IPS DF 6.9 (cell line): ENCODE measurements at regions not wholly inside any gene's neighbourhood (a gene's known extent, or its start where the extent isn't known, plus 50 kb on each side); places are given as distances from the start of the nearest gene placed in this dataset.
"Not testable (repeated sequence)": the region's sequence is repeated elsewhere in the genome, so short reads cannot be mapped to it uniquely, and the experiment has no call there.

Source experiments
- DNase-seq: peaks from one replicate; pipeline ENCODE4 v3.0.0-alpha.2; 2013; ENCODE audit warnings: low read depth, low spot score
- H3K27ac ChIP-seq: one replicate; pipeline ENCODE4 v1.5.1; 2013; ENCODE audit warnings: low read length, control low read depth
- H3K27me3 ChIP-seq: 2 replicates; pipeline ENCODE4 v1.6.1; 2013; ENCODE audit warnings: mild to moderate bottlenecking, low read length; ENCODE audit not compliant: control insufficient read depth, insufficient read depth
- H3K36me3 ChIP-seq: 2 replicates; pipeline ENCODE4 v1.6.1; 2013; ENCODE audit warnings: low read length; ENCODE audit not compliant: control insufficient read depth, insufficient read depth
- H3K4me1 ChIP-seq: 2 replicates; pipeline ENCODE4 v1.6.1; 2013; ENCODE audit warnings: low read length; ENCODE audit not compliant: control insufficient read depth, insufficient read depth
- H3K4me3 ChIP-seq: 2 replicates; pipeline ENCODE4 v1.5.1; 2013; ENCODE audit warnings: mild to moderate bottlenecking, low read length
- H3K9me3 ChIP-seq: 2 replicates; pipeline ENCODE4 v1.6.1; 2013; ENCODE audit warnings: low read length, inconsistent platforms; ENCODE audit not compliant: control insufficient read depth, insufficient read depth
- WGBS: extraction: QIAGEN DNeasy Blood & Tissue Kit; methylation state at CpG from one replicate; pipeline ENCODE4 v1.1.7; 2013; ENCODE audit warnings: mixed read lengths, missing lambda C conversion rate; ENCODE audit not compliant: insufficient read length, insufficient coverage; 5-methylcytosine and 5-hydroxymethylcytosine counted together

- DNase-seq, H3K4me1 ChIP-seq, H3K4me3 ChIP-seq, H3K9me3 ChIP-seq, H3K27ac ChIP-seq, H3K27me3 ChIP-seq, H3K36me3 ChIP-seq: not testable (repeated sequence)
- no CpG with 5 or more reads among the region's 1 CpG for WGBS
Measured at GRCh38 chr7:156501815-156502214, 138.8 kb upstream of the RNF32 start.

- no peaks in the 10 kb centered on the region for H3K27me3 ChIP-seq
Measured at GRCh38 chr7:156499247-156499881, 141.2 kb upstream of the RNF32 start.

GRCh38 chr7:156497776-156498509, 142.6 kb upstream of the RNF32 start:
- no peak for DNase-seq
- H3K27ac ChIP-seq = no peak overlapping the region
- H3K36me3 ChIP-seq = no peaks in the 10 kb centered on the region
- no peaks in the 10 kb centered on the region for H3K27me3 ChIP-seq
- H3K9me3 ChIP-seq = no peaks in the 10 kb centered on the region
- no peak overlapping the region; the same call in 1 of the 2 replicates for H3K4me3 ChIP-seq
- WGBS = no CpG with 5 or more reads among the region's 17 CpGs
- H3K4me1 ChIP-seq = no peaks in the 10 kb centered on the region

More at GRCh38 chr7:156499247-156499881, 141.2 kb upstream of the RNF32 start:
- H3K27ac ChIP-seq = no peak overlapping the region
- H3K36me3 ChIP-seq = no peaks in the 10 kb centered on the region
- H3K9me3 ChIP-seq = no peaks in the 10 kb centered on the region
- H3K4me1 ChIP-seq = no peaks in the 10 kb centered on the region
- no peak overlapping the region for H3K4me3 ChIP-seq
- WGBS = no CpG with 5 or more reads among the region's 12 CpGs
- no peak for DNase-seq

- Histone ChIP-seq H3K4me1 (no peaks in the 10 kb centered on the region; the same call in 1 of the 2 replicates), H3K9me3 (no peaks in the 10 kb centered on the region), H3K27me3 (no peaks in the 10 kb centered on the region), H3K4me3 (no peak overlapping the region), H3K27ac (no peak overlapping the region), H3K36me3 (no peaks in the 10 kb centered on the region)
- WGBS = no CpG with 5 or more reads among the region's 8 CpGs
- DNase-seq = no peak
Measured at GRCh38 chr7:156496865-156497264, 143.7 kb upstream of the RNF32 start.

- Histone ChIP-seq H3K9me3 (no peaks in the 10 kb centered on the region), H3K36me3 (no peaks in the 10 kb centered on the region), H3K27ac (no peak overlapping the region), H3K27me3 (no peaks in the 10 kb centered on the region), H3K4me3 (no peak overlapping the region), H3K4me1 (no peaks in the 10 kb centered on the region; the same call in 1 of the 2 replicates)
- no peak for DNase-seq
- no CpG with 5 or more reads among the region's 8 CpGs for WGBS
Measured at GRCh38 chr7:156496363-156496769, 144.2 kb upstream of the RNF32 start.

- Histone ChIP-seq H3K27me3 (no peaks in the 10 kb centered on the region), H3K4me3 (no peak overlapping the region), H3K36me3 (no peaks in the 10 kb centered on the region), H3K9me3 (no peaks in the 10 kb centered on the region), H3K27ac (no peak overlapping the region), H3K4me1 (no peaks in the 10 kb centered on the region; the same call in 1 of the 2 replicates)
- no CpG with 5 or more reads among the region's 5 CpGs for WGBS
- no peak for DNase-seq
Measured at GRCh38 chr7:156494960-156495359, 145.6 kb upstream of the RNF32 start.

- no peaks in the 10 kb centered on the region for H3K9me3 ChIP-seq
- H3K36me3 ChIP-seq = no peaks in the 10 kb centered on the region
- no CpG with 5 or more reads among the region's 7 CpGs for WGBS
- no peaks in the 10 kb centered on the region for H3K27me3 ChIP-seq
- DNase-seq = no peak
- H3K27ac ChIP-seq = no peak overlapping the region
- H3K4me3 ChIP-seq = no peak overlapping the region
- no peaks in the 10 kb centered on the region; the same call in 1 of the 2 replicates for H3K4me1 ChIP-seq
Measured at GRCh38 chr7:156493942-156494341, 146.6 kb upstream of the RNF32 start.

GRCh38 chr7:156492170-156492569, 148.4 kb upstream of the RNF32 start:
- H3K27ac ChIP-seq = no peak overlapping the region
- H3K36me3 ChIP-seq = no peaks in the 10 kb centered on the region
- no peak overlapping the region for H3K4me3 ChIP-seq
- WGBS = no CpG with 5 or more reads among the region's 9 CpGs
- no peaks in the 10 kb centered on the region for H3K9me3 ChIP-seq
- no peak for DNase-seq
- no peaks in the 10 kb centered on the region; the same call in 1 of the 2 replicates for H3K4me1 ChIP-seq
- H3K27me3 ChIP-seq = no peaks in the 10 kb centered on the region

- H3K4me1 ChIP-seq = no peaks in the 10 kb centered on the region; the same call in 1 of the 2 replicates
- no peaks in the 10 kb centered on the region for H3K27me3 ChIP-seq
- no peak overlapping the region for H3K4me3 ChIP-seq
- H3K27ac ChIP-seq = no peak overlapping the region
- no peak for DNase-seq
- WGBS = no CpG with 5 or more reads among the region's 5 CpGs
- no peaks in the 10 kb centered on the region for H3K36me3 ChIP-seq
- no peaks in the 10 kb centered on the region for H3K9me3 ChIP-seq
Measured at GRCh38 chr7:156491435-156491834, 149.1 kb upstream of the RNF32 start.

GRCh38 chr7:156490021-156490800, 150.4 kb upstream of the RNF32 start:
- no peaks in the 10 kb centered on the region for H3K9me3 ChIP-seq
- no peaks in the 10 kb centered on the region for H3K36me3 ChIP-seq
- H3K27ac ChIP-seq = no peak overlapping the region
- no peak overlapping the region for H3K4me3 ChIP-seq
- no peak for DNase-seq
- WGBS = no CpG with 5 or more reads among the region's 8 CpGs
- H3K4me1 ChIP-seq = no peaks in the 10 kb centered on the region; the same call in 1 of the 2 replicates
- no peaks in the 10 kb centered on the region for H3K27me3 ChIP-seq
